HepG2 (cell line): ENCODE measurements at regions not wholly inside any gene's neighbourhood (a gene's known extent, or its start where the extent isn't known, plus 50 kb on each side); places are given as distances from the start of the nearest gene placed in this dataset.

Source experiments
- ASH2L ChIP-seq: fragments of 300-600, 200-600 bp; sonication (generic); IDR thresholded peaks from 2 replicates; pipeline ENCODE4 v1.7.0; 2017; ENCODE audit warnings: low read depth, mild to moderate bottlenecking, moderate library complexity, mixed read lengths, low read length; ENCODE audit not compliant: insufficient read length
- ERF ChIP-seq: IDR thresholded peaks from 2 replicates; pipeline ENCODE4 v1.6.1; 2018; ENCODE audit warnings: missing biosample characterization, missing genetic modification reagents
- KAT7 ChIP-seq: IDR thresholded peaks from 2 replicates; pipeline ENCODE4 v1.6.1; 2018; ENCODE audit warnings: borderline replicate concordance, missing compliant biosample characterization
- KLF6 ChIP-seq: IDR thresholded peaks from 2 replicates; pipeline ENCODE4 v1.8.0; 2016; ENCODE audit warnings: missing biosample characterization, missing genetic modification reagents
- PHF21A ChIP-seq: sonication (generic); formaldehyde crosslinking; IDR thresholded peaks from 2 replicates; pipeline ENCODE4 v1.5.0; 2020; ENCODE audit warnings: mild to moderate bottlenecking, missing genetic modification reagents
- SOX6 ChIP-seq, 2 experiments: fragments of 450-650 bp in 1 of 2; sonication (generic) in 1 of 2; formaldehyde crosslinking in 1 of 2; IDR thresholded peaks; 2 replicates each; pipeline versions ENCODE4 v1.4.0 to v1.6.1; 2017 to 2020; ENCODE audit warnings: antibody characterized with exemption in 1 of 2, mild to moderate bottlenecking in 1 of 2, missing genetic modification reagents in 1 of 2
- TCF12 ChIP-seq, 2 experiments: fragments of 450-650 bp in 1 of 2; sonication (generic) in 1 of 2; formaldehyde crosslinking in 1 of 2; IDR thresholded peaks; 2 replicates each; pipeline versions ENCODE4 v1.6.1 to v1.8.0; 2017 to 2022; ENCODE audit warnings: antibody characterized with exemption in 1 of 2, mild to moderate bottlenecking in 1 of 2, missing genetic modification reagents in 1 of 2, moderate library complexity in 1 of 2
- THAP11 ChIP-seq: IDR thresholded peaks from 2 replicates; pipeline ENCODE4 v1.6.1; 2016; ENCODE audit warnings: missing biosample characterization, missing genetic modification reagents
- ZMYM4 ChIP-seq: sonication (generic); formaldehyde crosslinking; IDR thresholded peaks from 2 replicates; pipeline ENCODE4 v1.8.1; 2023; ENCODE audit warnings: mild to moderate bottlenecking, missing genetic modification reagents
- ZNF335 ChIP-seq: sonication (generic); formaldehyde crosslinking; IDR thresholded peaks from 2 replicates; pipeline ENCODE4 v1.4.0; 2020; ENCODE audit warnings: missing genetic modification reagents
- TF ChIP-seq, protein P1 (sequence below): IDR thresholded peaks from 2 replicates; pipeline ENCODE4 v1.6.1; 2016; ENCODE audit warnings: missing compliant biosample characterization, missing genetic modification reagents, borderline replicate concordance
- TF ChIP-seq, protein P2 (sequence below): sonication (generic); formaldehyde crosslinking; IDR thresholded peaks from 2 replicates; pipeline ENCODE4; 2020; ENCODE audit warnings: missing genetic modification reagents, mild to moderate bottlenecking, borderline replicate concordance
- TF ChIP-seq, protein P3 (sequence below): IDR thresholded peaks from 2 replicates; pipeline ENCODE4 v1.6.1; 2016; ENCODE audit warnings: low read depth, missing genetic modification reagents, missing compliant biosample characterization
- TF ChIP-seq, protein P4 (sequence below): sonication (generic); formaldehyde crosslinking; IDR thresholded peaks from 2 replicates; pipeline ENCODE4 v1.4.0; 2020; ENCODE audit warnings: missing genetic modification reagents

DNA sequence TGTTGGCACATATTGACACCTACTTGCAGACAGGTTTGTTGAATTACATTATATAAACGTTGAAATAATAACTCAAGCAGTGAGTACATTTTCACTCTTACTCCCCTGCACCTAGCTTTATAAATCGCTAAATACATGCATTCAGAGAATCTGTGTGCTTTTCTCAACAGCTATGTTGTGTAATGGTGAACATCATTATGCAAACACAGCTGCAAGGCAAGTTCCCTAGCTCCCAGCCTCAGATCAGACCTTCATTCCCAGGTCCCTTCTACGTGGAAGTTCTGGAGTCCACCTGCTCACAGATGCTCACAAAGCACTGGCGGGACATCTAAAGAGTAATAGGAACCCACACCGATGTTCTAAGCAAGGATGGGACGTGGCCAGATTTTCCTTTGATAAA lies 86.8 kb upstream of the PEG3 start (continued):
- no peak for TF ChIP-seq ZMYM4 (CRISPR knock-in tag)
- TF ChIP-seq, protein P1, sequence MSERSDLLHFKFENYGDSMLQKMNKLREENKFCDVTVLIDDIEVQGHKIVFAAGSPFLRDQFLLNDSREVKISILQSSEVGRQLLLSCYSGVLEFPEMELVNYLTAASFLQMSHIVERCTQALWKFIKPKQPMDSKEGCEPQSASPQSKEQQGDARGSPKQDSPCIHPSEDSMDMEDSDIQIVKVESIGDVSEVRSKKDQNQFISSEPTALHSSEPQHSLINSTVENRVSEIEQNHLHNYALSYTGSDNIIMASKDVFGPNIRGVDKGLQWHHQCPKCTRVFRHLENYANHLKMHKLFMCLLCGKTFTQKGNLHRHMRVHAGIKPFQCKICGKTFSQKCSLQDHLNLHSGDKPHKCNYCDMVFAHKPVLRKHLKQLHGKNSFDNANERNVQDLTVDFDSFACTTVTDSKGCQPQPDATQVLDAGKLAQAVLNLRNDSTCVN = 0 out of 2 replicates have a peak, but pooled peaks have one; percentile 70
- TF ChIP-seq PHF21A (CRISPR knock-in tag) = peak; percentile 40; the same call in 1 of the 2 replicates
- peak; percentile 61; the same call in 1 of the 2 replicates for TF ChIP-seq KLF6 (CRISPR knock-in tag)
- TF ChIP-seq, protein P2, sequence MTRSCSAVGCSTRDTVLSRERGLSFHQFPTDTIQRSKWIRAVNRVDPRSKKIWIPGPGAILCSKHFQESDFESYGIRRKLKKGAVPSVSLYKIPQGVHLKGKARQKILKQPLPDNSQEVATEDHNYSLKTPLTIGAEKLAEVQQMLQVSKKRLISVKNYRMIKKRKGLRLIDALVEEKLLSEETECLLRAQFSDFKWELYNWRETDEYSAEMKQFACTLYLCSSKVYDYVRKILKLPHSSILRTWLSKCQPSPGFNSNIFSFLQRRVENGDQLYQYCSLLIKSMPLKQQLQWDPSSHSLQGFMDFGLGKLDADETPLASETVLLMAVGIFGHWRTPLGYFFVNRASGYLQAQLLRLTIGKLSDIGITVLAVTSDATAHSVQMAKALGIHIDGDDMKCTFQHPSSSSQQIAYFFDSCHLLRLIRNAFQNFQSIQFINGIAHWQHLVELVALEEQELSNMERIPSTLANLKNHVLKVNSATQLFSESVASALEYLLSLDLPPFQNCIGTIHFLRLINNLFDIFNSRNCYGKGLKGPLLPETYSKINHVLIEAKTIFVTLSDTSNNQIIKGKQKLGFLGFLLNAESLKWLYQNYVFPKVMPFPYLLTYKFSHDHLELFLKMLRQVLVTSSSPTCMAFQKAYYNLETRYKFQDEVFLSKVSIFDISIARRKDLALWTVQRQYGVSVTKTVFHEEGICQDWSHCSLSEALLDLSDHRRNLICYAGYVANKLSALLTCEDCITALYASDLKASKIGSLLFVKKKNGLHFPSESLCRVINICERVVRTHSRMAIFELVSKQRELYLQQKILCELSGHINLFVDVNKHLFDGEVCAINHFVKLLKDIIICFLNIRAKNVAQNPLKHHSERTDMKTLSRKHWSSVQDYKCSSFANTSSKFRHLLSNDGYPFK (CRISPR knock-in tag) = no peak
- 0 out of 2 replicates have a peak, but pooled peaks have one; percentile 76 for TF ChIP-seq KAT7
- TF ChIP-seq, protein P3, sequence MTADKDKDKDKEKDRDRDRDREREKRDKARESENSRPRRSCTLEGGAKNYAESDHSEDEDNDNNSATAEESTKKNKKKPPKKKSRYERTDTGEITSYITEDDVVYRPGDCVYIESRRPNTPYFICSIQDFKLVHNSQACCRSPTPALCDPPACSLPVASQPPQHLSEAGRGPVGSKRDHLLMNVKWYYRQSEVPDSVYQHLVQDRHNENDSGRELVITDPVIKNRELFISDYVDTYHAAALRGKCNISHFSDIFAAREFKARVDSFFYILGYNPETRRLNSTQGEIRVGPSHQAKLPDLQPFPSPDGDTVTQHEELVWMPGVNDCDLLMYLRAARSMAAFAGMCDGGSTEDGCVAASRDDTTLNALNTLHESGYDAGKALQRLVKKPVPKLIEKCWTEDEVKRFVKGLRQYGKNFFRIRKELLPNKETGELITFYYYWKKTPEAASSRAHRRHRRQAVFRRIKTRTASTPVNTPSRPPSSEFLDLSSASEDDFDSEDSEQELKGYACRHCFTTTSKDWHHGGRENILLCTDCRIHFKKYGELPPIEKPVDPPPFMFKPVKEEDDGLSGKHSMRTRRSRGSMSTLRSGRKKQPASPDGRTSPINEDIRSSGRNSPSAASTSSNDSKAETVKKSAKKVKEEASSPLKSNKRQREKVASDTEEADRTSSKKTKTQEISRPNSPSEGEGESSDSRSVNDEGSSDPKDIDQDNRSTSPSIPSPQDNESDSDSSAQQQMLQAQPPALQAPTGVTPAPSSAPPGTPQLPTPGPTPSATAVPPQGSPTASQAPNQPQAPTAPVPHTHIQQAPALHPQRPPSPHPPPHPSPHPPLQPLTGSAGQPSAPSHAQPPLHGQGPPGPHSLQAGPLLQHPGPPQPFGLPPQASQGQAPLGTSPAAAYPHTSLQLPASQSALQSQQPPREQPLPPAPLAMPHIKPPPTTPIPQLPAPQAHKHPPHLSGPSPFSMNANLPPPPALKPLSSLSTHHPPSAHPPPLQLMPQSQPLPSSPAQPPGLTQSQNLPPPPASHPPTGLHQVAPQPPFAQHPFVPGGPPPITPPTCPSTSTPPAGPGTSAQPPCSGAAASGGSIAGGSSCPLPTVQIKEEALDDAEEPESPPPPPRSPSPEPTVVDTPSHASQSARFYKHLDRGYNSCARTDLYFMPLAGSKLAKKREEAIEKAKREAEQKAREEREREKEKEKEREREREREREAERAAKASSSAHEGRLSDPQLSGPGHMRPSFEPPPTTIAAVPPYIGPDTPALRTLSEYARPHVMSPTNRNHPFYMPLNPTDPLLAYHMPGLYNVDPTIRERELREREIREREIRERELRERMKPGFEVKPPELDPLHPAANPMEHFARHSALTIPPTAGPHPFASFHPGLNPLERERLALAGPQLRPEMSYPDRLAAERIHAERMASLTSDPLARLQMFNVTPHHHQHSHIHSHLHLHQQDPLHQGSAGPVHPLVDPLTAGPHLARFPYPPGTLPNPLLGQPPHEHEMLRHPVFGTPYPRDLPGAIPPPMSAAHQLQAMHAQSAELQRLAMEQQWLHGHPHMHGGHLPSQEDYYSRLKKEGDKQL = peak; percentile 68; the same call in 1 of the 2 replicates
- peak; percentile 66 for TF ChIP-seq THAP11 (CRISPR knock-in tag)
- TF ChIP-seq ZNF335 (CRISPR knock-in tag) = peak; percentile 83; the same call in 1 of the 2 replicates
- TF ChIP-seq, protein P4, sequence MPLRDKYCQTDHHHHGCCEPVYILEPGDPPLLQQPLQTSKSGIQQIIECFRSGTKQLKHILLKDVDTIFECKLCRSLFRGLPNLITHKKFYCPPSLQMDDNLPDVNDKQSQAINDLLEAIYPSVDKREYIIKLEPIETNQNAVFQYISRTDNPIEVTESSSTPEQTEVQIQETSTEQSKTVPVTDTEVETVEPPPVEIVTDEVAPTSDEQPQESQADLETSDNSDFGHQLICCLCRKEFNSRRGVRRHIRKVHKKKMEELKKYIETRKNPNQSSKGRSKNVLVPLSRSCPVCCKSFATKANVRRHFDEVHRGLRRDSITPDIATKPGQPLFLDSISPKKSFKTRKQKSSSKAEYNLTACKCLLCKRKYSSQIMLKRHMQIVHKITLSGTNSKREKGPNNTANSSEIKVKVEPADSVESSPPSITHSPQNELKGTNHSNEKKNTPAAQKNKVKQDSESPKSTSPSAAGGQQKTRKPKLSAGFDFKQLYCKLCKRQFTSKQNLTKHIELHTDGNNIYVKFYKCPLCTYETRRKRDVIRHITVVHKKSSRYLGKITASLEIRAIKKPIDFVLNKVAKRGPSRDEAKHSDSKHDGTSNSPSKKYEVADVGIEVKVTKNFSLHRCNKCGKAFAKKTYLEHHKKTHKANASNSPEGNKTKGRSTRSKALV (CRISPR knock-in tag) = no peak
- TF ChIP-seq TCF12 (IDR thresholded peaks at IDR 0.05) = no peak
- TF ChIP-seq TCF12 (CRISPR knock-in tag; IDR thresholded peaks at IDR 0.05) = peak; percentile 92
- peak; percentile 33 for TF ChIP-seq ASH2L
- no peak for TF ChIP-seq SOX6 (IDR thresholded peaks at IDR 0.05)
- TF ChIP-seq SOX6 (CRISPR knock-in tag; IDR thresholded peaks at IDR 0.05) = peak; percentile 53; the same call in 1 of the 2 replicates
- TF ChIP-seq ERF (CRISPR knock-in tag) = peak; percentile 52; the same call in 1 of the 2 replicates
